HG02943 (cell line): ENCODE measurements at regions not wholly inside any gene's neighbourhood (a gene's known extent, or its start where the extent isn't known, plus 50 kb on each side); places are given as distances from the start of the nearest gene placed in this dataset.
"Not testable (repeated sequence)": the region's sequence is repeated elsewhere in the genome, so short reads cannot be mapped to it uniquely, and the experiment has no call there.

ENCODE experiments used
- ATAC-seq: cut with Tn5 transposase; IDR thresholded peaks from one replicate; pipeline ENCODE4 v1.9.1; 2021; ENCODE audit warnings: mild to moderate bottlenecking, low read depth, moderate library complexity; ENCODE audit not compliant: unreplicated experiment

DNA sequence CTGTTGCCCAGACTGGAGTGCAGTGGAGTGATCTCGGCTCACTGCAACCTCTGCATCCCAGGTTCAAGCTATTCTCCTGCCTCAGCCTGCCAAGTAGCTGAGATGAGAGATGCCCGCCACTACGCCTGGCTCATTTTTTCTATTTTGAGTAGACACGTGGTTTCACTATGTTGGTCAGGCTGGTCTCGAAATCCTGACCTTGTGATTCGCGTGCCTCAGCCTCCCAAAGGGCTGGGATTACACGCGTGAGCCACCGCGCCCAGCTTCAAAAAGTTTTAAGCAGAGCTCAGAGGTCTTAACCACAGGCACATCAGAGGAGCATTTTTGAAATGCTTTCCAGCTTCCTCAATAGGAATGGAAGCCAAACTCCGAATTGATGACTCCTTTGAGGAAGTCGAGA, 291.2 kb upstream of the FRG2C start:
- ATAC-seq = not testable (repeated sequence)

DNA sequence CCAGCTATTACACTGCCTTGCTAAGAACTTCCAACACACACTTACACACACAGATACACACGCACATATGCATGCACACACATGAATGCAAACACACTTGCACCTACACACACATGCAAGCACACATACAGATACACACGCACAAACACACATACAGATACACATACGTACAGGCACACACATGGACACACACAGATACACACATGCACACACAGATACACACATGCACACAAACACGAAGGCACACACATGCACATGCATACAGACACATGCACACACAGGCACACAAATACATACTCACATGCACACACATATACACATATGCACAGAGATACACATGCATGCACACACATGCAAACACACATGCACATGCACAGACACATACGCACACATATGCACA, 284.3 kb upstream of the FRG2C start:
- ATAC-seq = not testable (repeated sequence)

DNA sequence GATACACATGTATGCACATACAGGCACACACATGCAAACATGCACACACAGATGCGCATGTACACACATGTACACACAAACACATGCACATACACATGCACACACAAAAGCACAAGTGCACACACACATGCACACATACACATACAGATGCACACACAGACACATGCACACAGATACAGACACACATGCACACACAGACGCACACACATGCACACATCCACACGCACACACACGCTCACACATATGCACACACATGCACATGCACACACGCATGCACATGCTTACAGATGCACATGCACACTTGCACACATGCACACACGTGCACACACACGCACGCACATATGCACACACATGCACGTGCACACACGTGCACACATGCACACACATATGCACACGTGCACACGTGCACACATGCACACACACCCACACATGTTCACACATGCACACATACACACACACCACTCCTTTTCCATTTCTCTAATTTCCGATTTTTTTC, 283.8 kb upstream of the FRG2C start:
- no peak for ATAC-seq

DNA sequence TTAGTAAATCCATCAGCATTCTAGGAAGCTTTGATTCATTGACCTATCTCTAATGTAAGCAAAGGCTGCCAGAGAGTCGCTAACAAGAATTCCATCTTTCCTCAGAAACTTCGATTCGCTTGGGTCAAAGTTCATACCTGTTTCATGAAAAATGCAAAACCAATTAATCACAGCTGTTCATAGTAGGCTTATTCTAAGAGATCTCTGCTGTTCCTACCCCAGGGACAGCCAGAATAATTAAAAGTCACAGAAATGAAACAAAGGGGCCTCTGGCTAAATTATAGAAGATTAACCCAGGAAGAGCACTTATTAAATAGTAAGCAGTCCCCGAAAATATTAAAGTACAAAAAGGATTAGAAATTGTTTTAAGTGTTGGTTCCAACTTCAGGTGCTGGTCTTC, 280.1 kb upstream of the FRG2C start:
- ATAC-seq = not testable (repeated sequence)

DNA sequence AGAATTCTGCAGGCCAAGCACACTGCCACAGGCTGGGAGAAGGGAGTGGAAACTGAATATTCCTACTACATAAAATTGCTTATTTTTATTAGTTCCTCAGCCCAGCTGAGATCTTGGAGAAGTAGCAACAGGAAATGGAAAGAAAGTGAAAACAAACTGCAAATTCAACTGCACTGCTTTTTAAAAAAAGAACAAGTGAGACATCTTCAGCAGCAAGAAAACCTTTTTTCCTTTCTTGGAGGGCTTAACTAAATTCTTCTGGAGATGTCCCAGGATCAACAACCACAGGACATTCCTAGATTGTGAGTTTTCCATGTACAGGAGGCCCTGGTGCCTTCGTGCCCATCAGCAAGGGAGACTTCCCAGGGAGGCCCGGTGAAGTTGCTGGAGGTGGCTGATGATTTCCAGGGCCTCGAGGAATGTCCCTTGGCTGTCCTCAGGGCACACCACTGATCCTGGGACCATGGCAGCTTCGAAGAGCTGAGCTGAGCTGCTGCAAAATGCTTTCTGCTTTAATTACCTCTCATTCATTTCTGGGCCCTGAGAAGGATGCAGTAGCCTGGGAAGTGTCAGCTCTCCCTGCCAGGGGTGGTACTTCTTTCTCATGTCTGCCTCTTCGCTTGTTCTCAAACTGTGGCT, 275.5 kb upstream of the FRG2C start:
- ATAC-seq = not testable (repeated sequence)

DNA sequence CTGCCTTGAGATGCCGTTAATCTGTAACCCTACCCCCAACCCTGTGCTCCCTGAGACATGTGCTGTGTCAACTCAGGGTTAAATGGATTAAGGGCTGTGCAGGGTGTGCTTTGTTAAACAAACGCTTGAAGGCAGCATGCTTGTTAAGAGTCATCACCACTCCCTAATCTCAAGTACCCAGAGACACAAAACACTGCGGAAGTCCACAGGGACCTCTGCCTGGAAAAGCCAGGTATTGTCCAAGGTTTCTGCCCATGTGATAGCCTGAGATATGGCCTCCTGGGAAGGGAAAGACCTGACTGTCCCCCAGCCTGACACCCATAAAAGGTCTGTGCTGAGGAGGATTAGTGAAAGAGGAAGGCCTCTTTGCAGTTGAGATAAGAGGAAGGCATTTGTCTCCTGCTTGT, 270.8 kb upstream of the FRG2C start:
- not testable (repeated sequence) for ATAC-seq

DNA sequence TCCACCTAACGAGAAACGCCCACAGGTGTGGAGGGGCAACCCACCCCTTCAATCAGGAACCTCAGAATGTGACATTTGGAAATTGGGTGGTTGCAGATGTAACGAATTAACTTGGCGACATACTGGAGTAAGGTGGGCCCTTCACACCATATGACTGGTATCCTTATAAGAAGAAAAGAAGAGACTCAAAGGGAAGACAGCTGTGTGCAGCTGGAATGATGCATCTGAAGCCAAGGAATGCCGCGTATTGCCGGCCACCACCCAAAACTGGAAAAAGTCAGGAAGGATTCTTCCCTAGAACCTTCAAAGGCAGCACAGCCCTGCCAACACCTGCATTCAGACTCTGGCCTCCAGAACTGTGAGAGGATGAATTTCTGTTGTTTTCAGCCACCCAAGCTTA, 270.0 kb upstream of the FRG2C start:
- not testable (repeated sequence) for ATAC-seq

DNA sequence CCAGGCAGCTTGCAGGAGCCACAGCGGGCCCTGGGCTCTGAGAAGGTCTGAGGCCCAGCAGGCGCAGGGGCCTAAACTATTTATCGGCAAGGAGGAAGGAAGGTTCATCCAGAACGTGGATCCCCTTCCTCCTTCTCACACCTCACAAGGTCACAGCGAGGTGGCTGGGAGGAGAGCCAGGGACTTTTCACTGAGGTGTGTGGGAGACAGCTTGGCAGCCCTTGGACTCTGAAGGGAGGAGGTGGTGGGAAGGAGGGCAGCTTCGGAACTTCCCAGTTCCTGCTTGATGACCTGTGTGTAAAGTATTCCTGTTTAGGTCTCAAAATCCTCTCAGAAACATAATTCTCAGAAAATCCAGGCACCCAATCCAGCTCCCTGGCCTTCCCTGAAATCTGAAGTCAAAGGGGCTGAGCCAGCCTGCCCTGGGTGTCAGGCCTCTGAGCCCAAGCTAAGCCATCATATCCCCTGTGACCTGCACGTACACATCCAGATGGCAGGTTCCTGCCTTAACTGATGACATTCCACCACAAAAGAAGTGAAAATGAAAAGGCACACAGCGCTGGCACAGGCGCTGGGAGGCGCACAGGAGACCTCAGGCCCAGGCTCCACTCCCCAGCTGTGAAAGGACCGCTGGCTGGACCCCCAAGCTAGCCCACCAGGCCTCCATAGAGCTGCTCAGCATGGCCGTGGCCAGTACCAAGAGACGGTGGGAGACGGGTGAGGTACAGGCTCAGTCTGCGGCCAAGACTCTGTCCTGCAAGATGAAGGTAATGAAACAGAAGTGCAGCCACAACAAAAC, 269.4 kb upstream of the FRG2C start:
- ATAC-seq = not testable (repeated sequence)

DNA sequence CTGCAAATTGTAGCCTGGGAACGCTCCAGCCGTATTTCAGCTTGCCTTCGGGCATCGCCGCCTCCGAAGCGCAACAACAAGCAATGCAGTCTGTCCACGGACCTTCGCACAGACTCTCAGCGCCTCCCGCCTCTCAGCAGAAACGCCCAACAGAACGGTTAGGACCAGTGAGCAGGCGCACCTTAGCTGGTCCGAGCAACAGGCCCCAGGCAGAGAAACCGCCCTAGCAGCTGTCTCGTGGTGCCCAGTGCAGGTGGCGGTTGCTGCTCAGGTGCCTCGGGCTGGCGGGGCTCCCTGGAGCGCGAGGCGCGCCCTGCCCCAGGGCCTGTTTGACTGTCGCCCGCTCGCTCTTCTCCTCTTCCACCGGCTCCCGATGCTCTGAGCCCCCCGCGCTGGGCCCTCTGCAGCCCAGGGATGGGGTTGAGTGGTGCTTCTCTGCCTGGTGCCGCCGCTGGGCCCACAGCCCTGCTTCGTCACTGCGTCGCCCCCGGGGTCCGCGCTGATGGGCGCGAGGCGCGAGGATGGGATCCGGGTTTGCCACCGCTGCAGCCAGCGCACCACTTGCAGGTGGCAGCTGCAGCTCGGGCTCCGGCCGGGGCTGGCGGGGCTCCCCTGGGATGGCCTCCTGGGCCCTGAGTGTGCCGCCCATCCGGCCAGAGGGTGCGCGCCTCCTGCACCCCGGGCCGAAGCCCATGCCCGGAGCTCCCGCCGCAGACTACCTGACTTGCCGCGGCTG, 268.4 kb upstream of the FRG2C start:
- no peak for ATAC-seq

DNA sequence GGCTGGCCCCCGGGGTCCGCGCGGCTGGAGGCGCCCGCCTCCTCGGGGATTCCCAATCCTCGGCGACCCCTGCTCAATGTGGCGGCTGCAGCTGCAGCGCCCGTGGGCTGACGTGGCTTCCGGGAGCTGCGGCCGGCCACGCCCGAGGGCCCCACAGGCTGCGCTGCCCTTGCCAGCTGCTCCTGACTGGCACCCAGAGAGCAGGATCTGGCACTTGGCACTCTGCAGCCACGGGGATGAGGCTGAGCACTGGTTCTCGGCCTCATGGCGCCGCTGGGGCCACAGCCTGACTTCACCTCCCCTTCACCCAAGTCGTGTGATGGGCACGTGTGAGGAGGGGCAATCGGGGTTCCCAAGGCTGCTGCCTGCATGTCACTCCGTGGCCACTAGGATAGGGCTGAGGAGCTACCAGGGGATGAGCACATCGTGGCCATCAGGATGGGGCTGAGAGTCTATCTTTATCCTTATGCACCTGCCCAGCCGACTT, 267.8 kb upstream of the FRG2C start:
- no peak for ATAC-seq

DNA sequence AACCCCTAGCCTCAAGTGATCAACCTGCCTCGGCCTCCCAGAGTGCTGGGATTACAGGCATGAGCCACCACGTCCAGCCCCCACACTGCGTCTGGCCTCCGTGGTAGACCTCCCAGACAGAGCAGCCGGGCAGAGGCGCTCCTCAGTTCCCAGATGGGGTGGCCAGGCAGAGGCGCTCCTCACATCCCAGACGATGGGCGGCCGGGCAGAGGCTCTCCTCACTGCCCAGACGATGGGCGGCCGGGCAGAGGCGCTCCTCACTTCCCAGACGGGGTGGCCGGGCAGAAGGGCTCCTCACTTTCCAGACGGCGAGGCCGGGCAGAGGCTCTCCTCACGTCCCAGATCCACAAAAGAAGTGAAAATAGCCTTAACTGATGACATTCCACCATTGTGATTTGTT, 266.6 kb upstream of the FRG2C start:
- not testable (repeated sequence) for ATAC-seq

DNA sequence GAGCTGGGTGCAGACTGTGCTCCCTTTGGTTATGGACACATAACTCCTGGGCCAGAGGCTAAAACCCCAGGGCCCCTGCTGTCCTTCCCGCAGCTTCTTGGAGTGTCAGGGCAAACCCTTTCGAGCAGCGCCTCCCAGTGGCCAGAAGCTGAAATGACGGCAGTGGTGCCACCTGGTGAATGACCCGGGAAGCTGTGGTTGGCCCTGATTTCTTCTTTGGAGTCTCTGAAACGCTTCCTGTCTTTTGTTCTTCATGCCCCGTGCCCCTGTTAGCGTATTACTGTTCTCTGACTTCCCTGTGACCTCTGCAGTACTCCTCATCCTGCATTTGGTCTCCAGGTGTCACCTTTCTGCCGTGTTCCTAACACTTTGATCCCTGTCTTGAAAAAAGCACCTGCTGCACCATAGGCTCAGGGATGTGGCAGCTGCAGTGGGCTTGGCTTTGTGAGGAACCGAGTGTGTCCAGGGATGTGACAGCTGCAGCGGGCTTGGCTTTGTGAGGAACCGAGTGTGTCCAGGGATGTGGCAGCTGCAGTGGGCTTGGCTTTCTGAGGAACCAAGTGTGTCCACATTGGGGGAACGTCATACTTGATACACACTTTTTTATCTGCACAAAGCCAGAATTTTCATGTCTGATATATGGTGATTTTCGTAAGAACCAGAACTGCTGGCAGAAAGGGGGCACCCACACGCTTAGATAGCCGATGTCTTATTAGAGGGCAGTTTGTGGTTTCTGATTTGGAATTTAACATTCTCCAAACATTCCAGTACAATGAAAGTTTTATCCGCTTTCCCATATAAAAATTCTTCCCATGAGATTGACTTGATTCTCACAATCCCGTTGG, 241.8 kb upstream of the FRG2C start:
- not testable (repeated sequence) for ATAC-seq

DNA sequence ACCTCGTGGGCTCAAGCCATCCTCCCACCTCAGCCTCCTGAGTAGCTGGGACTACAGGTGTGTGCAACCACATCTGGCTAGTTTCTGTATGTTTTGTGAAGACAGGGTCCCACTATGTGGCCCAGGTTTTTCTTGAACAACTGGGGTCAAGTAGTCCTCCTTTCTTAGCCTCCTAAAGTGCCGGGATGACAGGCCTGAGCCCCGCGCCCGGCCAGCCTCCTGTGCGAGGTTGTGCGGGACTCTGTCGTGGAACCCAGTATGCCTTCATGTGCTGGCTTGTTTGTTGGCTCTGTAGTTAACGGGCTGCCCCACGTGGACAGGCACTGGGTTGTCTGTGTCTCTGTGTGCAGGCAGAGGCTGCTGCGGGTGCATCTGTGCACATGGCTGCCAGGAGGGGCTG, 238.7 kb upstream of the FRG2C start:
- not testable (repeated sequence) for ATAC-seq

DNA sequence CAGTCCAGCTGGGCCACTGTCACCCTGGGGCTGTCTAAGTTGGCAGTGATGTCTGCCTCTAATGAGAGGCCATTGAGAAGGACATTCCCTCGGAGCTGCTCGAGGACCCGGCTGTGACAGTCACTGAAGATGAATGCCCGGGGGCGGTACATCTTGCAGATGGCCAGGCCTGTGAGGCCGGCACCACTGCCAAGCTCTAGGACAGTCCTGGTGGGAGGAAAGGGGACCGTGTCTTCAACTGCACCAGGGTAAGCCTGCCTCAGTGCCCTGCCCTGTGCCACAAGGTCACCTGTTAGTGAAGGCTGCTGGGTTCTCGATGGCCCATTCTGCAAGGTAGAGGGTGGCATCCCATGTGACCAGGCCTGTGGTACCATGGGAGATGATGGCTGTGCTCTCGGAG, 236.6 kb upstream of the FRG2C start:
- ATAC-seq = not testable (repeated sequence)

DNA sequence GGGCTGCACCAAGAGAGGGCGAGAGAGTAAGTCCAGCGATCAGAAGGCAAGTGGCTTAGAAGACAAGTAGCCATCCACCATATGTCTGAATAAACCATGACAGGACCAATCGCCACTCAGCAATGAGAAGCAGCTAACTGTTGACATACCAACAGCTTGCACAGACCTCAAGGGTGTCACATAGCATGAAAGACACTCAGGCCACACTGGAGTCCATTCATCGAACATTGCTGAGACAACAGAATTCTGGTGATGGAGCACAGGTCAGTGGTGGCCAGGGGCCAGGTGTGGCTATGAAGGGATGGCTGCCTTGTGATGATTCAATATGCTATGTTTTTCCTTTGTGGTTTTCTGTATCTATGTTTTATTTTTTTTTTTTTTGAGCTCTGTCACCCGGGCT, 236.2 kb upstream of the FRG2C start:
- ATAC-seq = not testable (repeated sequence)

DNA sequence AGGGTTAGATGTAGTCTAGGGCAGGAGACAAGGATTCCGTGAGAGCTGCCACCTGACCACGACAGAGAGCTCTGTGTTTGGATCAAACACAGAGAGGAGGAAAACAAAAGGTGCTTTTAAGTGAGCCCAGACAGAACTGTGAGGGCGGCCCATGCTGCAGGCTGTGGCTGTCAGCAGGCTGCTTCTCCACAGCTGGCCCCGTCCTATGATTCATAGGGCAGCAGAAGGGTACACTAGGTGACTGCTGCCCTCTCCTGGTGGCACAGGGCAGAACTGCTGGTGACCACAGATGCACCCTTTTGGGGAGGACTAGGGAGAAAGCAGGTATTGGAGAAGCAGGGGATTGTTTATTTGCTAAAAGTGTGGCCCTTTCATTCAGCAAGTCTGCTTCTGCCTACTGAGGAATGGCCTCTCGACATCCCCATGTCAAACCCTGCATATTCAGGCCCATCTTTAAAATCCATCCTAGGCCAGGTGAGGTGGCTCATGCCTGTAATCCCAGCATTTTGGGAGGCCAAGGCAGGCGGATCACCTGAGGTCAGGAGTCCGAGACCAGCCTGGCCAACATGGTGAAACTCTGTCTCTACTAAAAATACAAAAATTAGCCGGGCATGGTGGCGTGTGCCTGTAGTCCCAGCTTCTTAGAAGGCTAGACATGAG, 234.4 kb upstream of the FRG2C start:
- ATAC-seq = not testable (repeated sequence)

DNA sequence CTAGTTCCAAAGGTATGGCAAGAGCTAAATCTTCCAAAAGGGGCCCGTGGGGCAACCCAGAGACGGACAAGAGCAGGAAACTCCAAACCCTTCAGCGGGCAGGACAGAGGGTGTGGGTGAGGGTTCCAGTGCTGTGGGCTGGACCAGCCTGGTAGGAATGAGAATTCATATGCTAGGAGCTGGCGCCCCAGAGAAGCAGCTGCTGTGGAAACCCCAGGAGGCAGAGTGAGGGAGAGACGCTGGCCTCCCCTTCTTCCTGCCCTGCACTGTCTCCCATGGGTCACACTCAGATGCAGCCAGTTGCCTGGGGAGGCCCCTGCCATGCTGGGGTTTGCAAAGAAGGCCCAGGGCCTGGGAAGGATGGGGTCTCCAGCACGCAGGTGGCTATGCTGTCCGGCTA, 233.7 kb upstream of the FRG2C start:
- not testable (repeated sequence) for ATAC-seq

DNA sequence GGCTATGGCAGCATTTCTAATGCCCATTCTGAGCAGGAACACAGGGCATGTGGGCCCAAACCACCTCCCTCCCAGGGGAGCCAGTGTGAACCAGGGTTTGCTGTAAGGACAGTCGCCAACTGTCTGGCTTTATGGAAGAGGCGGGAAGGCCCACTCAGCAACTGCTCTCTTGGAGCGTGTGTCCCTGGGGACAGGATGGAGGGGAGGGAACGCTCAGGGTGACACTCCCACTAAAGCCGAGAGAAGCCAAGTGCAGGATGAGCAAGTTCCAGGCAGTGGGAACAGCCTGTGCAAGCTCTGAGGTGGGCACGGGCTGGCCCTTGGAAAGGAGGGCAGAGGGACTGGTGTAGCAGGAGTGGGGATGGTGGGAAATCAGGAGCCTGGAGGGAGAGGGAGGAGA, 233.0 kb upstream of the FRG2C start:
- ATAC-seq = not testable (repeated sequence)

DNA sequence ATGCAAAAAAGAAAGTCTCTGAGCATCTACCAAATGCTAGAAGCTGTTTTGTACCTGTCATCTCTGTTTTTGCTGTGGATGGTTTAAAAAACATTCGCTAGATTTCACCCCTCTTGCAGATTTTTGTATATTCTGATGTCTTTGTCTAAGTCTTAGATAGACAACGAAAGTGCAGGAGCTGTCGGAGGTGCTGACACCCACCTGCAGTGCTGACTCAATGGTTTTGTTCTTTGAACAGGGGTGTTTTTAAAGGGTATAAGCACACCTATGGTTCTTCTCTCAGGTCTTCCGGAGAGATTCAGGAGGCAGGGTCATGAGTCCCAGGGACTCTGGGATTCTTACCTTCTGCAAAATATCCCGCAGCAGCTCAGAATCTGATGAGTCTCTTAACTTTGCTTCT, 231.7 kb upstream of the FRG2C start:
- ATAC-seq = not testable (repeated sequence)

DNA sequence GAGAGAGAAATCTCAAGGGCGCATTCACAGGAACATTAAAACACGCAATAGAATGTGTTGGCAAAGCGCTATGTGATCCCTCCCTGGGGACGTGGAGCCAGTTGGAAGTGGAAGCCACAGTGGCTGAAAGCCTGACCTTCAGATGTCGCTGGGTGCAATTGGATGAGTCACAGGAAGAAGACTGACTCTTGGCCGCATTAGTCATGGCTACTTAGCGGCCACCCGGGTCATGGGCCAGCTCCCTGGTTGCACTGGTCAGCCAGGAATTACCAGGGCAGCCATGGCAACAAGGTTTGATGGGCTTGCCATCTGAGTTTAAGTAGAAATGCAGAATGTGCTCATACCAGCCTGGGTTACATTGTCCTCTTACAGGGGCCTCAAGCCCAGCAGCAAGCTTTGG, 231.2 kb upstream of the FRG2C start:
- not testable (repeated sequence) for ATAC-seq
